DOHH2 (cell line): ENCODE measurements at regions not wholly inside any gene's neighbourhood (a gene's known extent, or its start where the extent isn't known, plus 50 kb on each side); places are given as distances from the start of the nearest gene placed in this dataset.

ENCODE experiments used
- H3F3A ChIP-seq: fragments of 200-600 bp; sonication (generic), shearing (Covaris generic); 2 replicates; pipeline ENCODE4 v1.6.0; 2016; ENCODE audit warnings: antibody characterized with exemption, mild to moderate bottlenecking; ENCODE audit not compliant: control insufficient read depth, insufficient read depth
- H3K27ac ChIP-seq: fragments of 200-600 bp; sonication (generic); 2 replicates; pipeline ENCODE4 v1.5.1; 2014; ENCODE audit warnings: low read depth, mild to moderate bottlenecking, low read length, moderate library complexity
- H3K27me3 ChIP-seq: fragments of 200-600 bp; sonication (generic); 2 replicates; pipeline ENCODE4 v1.6.1; 2014; ENCODE audit warnings: mild to moderate bottlenecking, low read length, mixed read lengths; ENCODE audit not compliant: control insufficient read depth
- H3K36me3 ChIP-seq: fragments of 200-600 bp; sonication (generic); 2 replicates; pipeline ENCODE4 v1.6.1; 2014; ENCODE audit warnings: mild to moderate bottlenecking, low read length, moderate library complexity, mixed read lengths; ENCODE audit not compliant: control insufficient read depth
- H3K4me1 ChIP-seq: fragments of 200-600 bp; sonication (generic); 2 replicates; pipeline ENCODE4 v1.6.1; 2014; ENCODE audit warnings: mild to moderate bottlenecking, low read length, mixed read lengths; ENCODE audit not compliant: control insufficient read depth
- H3K4me2 ChIP-seq: fragments of 200-600 bp; sonication (generic); 2 replicates; pipeline ENCODE4 v1.6.0; 2014; ENCODE audit warnings: mild to moderate bottlenecking, low read length, moderate library complexity
- H3K4me3 ChIP-seq: fragments of 200-600 bp; sonication (generic); 2 replicates; pipeline ENCODE4 v1.5.1; 2014; ENCODE audit warnings: mild to moderate bottlenecking, low read length, mixed read lengths
- H3K79me2 ChIP-seq: fragments of 200-600 bp; sonication (generic); 2 replicates; pipeline ENCODE4 v1.6.1; 2014; ENCODE audit warnings: mild to moderate bottlenecking, low read length, mixed read lengths; ENCODE audit not compliant: control insufficient read depth
- H3K9me2 ChIP-seq: fragments of 200-600 bp; sonication (generic); replicated peaks from 2 replicates; pipeline ENCODE4 v1.6.1; 2014; ENCODE audit warnings: mild to moderate bottlenecking, low read length, mixed read lengths; ENCODE audit not compliant: control insufficient read depth
- H3K9me3 ChIP-seq: fragments of 200-600 bp; sonication (generic); 2 replicates; pipeline ENCODE4 v1.6.1; 2014; ENCODE audit warnings: antibody characterized with exemption, low read length, mixed read lengths; ENCODE audit not compliant: control insufficient read depth, insufficient read depth
- H4K20me1 ChIP-seq: fragments of 200-600 bp; sonication (generic); 2 replicates; pipeline ENCODE4 v1.6.0; 2014; ENCODE audit warnings: low read depth, mild to moderate bottlenecking, antibody characterized with exemption, low read length, moderate library complexity; ENCODE audit not compliant: control insufficient read depth, insufficient read depth
- CTCF ChIP-seq: fragments of 200-600 bp; sonication (generic); IDR thresholded peaks from one replicate; pipeline ENCODE4 v1.5.1; 2014; ENCODE audit warnings: antibody characterized with exemption, mild to moderate bottlenecking, low read depth, low read length; ENCODE audit not compliant: poor library complexity, severe bottlenecking
- EZH2phosphoT487 ChIP-seq: fragments of 200-600 bp; sonication (generic); IDR thresholded peaks from 2 replicates; pipeline ENCODE4 v1.6.1; 2017; ENCODE audit warnings: borderline replicate concordance, mild to moderate bottlenecking, antibody characterized with exemption, low read length, moderate library complexity, mixed read lengths

GRCh38 chr5:145163876-145164275, 671.3 kb downstream of the PRELID2 start:
- Histone ChIP-seq H3K4me2 (no peak overlapping the region), H3K9me2 (no peaks in the 10 kb centered on the region), H3K79me2 (no peaks in the 10 kb centered on the region), H3K4me1 (no peaks in the 10 kb centered on the region), H3K36me3 (no peaks in the 10 kb centered on the region), H3K4me3 (no peak overlapping the region), H3F3A (no peaks in the 10 kb centered on the region), H4K20me1 (no peaks in the 10 kb centered on the region), H3K9me3 (no peaks in the 10 kb centered on the region), H3K27ac (no peak overlapping the region), H3K27me3 (no peaks in the 10 kb centered on the region)
- TF ChIP-seq EZH2phosphoT487 (no peak), CTCF (no peak)

- Histone ChIP-seq H3K27me3 (no peaks in the 10 kb centered on the region), H3K4me2 (no peak overlapping the region), H3K36me3 (no peaks in the 10 kb centered on the region), H4K20me1 (no peaks in the 10 kb centered on the region), H3K4me3 (no peak overlapping the region), H3K9me2 (no peaks in the 10 kb centered on the region), H3K79me2 (no peaks in the 10 kb centered on the region), H3K4me1 (no peaks in the 10 kb centered on the region), H3F3A (no peaks in the 10 kb centered on the region), H3K9me3 (no peaks in the 10 kb centered on the region), H3K27ac (no peak overlapping the region)
- TF ChIP-seq EZH2phosphoT487, result no peak
- no peak for TF ChIP-seq CTCF
Measured at GRCh38 chr5:145162626-145163025, 672.5 kb downstream of the PRELID2 start.

- Histone ChIP-seq H3K79me2 (no peaks in the 10 kb centered on the region), H3K36me3 (no peaks in the 10 kb centered on the region), H3K9me2 (no peaks in the 10 kb centered on the region), H3K4me3 (no peak overlapping the region), H3K4me2 (no peak overlapping the region), H3K4me1 (no peaks in the 10 kb centered on the region), H3F3A (no peaks in the 10 kb centered on the region), H4K20me1 (no peaks in the 10 kb centered on the region), H3K9me3 (no peaks in the 10 kb centered on the region), H3K27me3 (no peaks in the 10 kb centered on the region), H3K27ac (no peak overlapping the region)
- TF ChIP-seq EZH2phosphoT487, result no peak
Measured at GRCh38 chr5:145161391-145161790, 673.8 kb downstream of the PRELID2 start.

GRCh38 chr5:145160679-145161078, 674.5 kb downstream of the PRELID2 start:
- Histone ChIP-seq H3K27me3 (no peaks in the 10 kb centered on the region), H3K27ac (no peak overlapping the region), H4K20me1 (no peaks in the 10 kb centered on the region), H3F3A (no peaks in the 10 kb centered on the region), H3K9me2 (no peaks in the 10 kb centered on the region), H3K9me3 (no peaks in the 10 kb centered on the region), H3K79me2 (no peaks in the 10 kb centered on the region), H3K4me1 (no peaks in the 10 kb centered on the region), H3K4me3 (no peak overlapping the region), H3K36me3 (no peaks in the 10 kb centered on the region), H3K4me2 (no peak overlapping the region)
- no peak for TF ChIP-seq EZH2phosphoT487
- TF ChIP-seq CTCF, result no peak
